K562 (cell line): ENCODE measurements at regions not wholly inside any gene's neighbourhood (a gene's known extent, or its start where the extent isn't known, plus 50 kb on each side); places are given as distances from the start of the nearest gene placed in this dataset.

Experiments
- ATAC-seq: fragments of 200-7000 bp; cut with Tn5 transposase; 3 replicates; pipeline ENCODE4 v1.9.1; 2020; ENCODE audit warnings: moderate library complexity
- BruUV-seq: library from RNA; stranded (reverse); fragments of 400-500 nt; replicated peaks from 2 replicates; lab custom pipeline; 2021; lab: Mats Ljungman, UMichigan
- CTCF ChIA-PET: fragments of 300-600 bp; formaldehyde crosslinking; extraction: SDS; loops from one replicate; lab custom pipeline; 2021; ENCODE audit warnings: low intra/inter-chr PET ratio; lab: Yijun Ruan, JAX
- POLR2A ChIA-PET: fragments of 300-600, 350-650 bp; sonication (Branson Sonifier 250); formaldehyde crosslinking; extraction: SDS; loops from one replicate; lab custom pipeline; 2021; ENCODE audit warnings: antibody characterized with exemption, inconsistent platforms; lab: Yijun Ruan, JAX
- DNase-seq, 4 experiments: peaks; one replicate each; pipeline versions ENCODE4 v3.0.0 to v3.0.0-alpha.2; 2011 to 2018; ENCODE audit warnings: low spot score in 3 of 4, mixed read lengths in 3 of 4; ENCODE audit errors: extremely low read depth in 1 of 4
- FAIRE-seq: peaks from 2 replicates; lab custom pipeline; 2011; peaks lifted over from hg19 to GRCh38; lab: Jason Lieb, UNC
- H2AFZ ChIP-seq: 2 replicates; pipeline ENCODE4 v1.6.0; 2011; ENCODE audit warnings: low read depth, low read length, control low read depth, inconsistent platforms
- H3K27ac ChIP-seq: fragments of 200-600 bp; 3 replicates; pipeline ENCODE4 v1.8.0; 2011; ENCODE audit warnings: low read depth, mild to moderate bottlenecking, control low read depth, inconsistent platforms, low read length, moderate library complexity, mixed read lengths; ENCODE audit errors: extremely low read depth
- H3K27me3 ChIP-seq, 2 experiments: fragments of 300-600 bp in 1 of 2; 2 replicates in 1 of 2; 3 replicates in 1 of 2; pipeline versions ENCODE4 v1.6.0 to v1.8.0; 2011; ENCODE audit warnings: inconsistent platforms in 2 of 2, low read length in 2 of 2, mild to moderate bottlenecking in 1 of 2, mixed read lengths in 1 of 2, moderate library complexity in 1 of 2; ENCODE audit not compliant: control insufficient read depth in 2 of 2, insufficient read depth in 2 of 2
- H3K36me3 ChIP-seq: fragments of 300-600 bp; 3 replicates; pipeline ENCODE4 v1.8.0; 2011; ENCODE audit warnings: mild to moderate bottlenecking, low read length, inconsistent platforms; ENCODE audit not compliant: control insufficient read depth, insufficient read depth
- H3K4me1 ChIP-seq, 2 experiments: fragments of 200-600 bp in 1 of 2; replicated peaks in 1 of 2; 2 replicates in 1 of 2; 3 replicates in 1 of 2; pipeline versions ENCODE4 v1.5.1 to v1.8.0; 2011; ENCODE audit warnings: inconsistent platforms in 2 of 2, low read length in 2 of 2, mild to moderate bottlenecking in 1 of 2, mixed read lengths in 1 of 2, moderate library complexity in 1 of 2; ENCODE audit not compliant: control insufficient read depth in 2 of 2, insufficient read depth in 2 of 2
- H3K4me2 ChIP-seq: 2 replicates; pipeline ENCODE4 v1.6.1; 2011; ENCODE audit warnings: low read length, control low read depth, inconsistent platforms, mixed read lengths; ENCODE audit not compliant: insufficient read depth
- H3K4me3 ChIP-seq: fragments of 200-600 bp; sonication (generic), shearing (Covaris generic); 2 replicates; pipeline ENCODE4 v1.5.1; 2016; ENCODE audit warnings: control low read depth, inconsistent platforms
- H3K79me2 ChIP-seq: fragments of 200-600 bp; 3 replicates; pipeline ENCODE4 v1.8.0; 2011; ENCODE audit warnings: low read length, inconsistent platforms; ENCODE audit not compliant: control insufficient read depth, insufficient read depth
- H3K9ac ChIP-seq, 2 experiments: 2 replicates each; pipeline versions ENCODE4 v1.6.0 to v1.6.1; 2011; ENCODE audit warnings: low read depth in 2 of 2, low read length in 2 of 2, control low read depth in 1 of 2, inconsistent platforms in 1 of 2, mild to moderate bottlenecking in 1 of 2, mixed read lengths in 1 of 2; ENCODE audit not compliant: insufficient read depth in 1 of 2
- H3K9me1 ChIP-seq: one replicate; pipeline ENCODE4 v1.6.0; 2011; ENCODE audit warnings: inconsistent platforms, mild to moderate bottlenecking, low read length, moderate library complexity; ENCODE audit not compliant: control insufficient read depth, insufficient read depth
- H3K9me3 ChIP-seq: replicated peaks from 2 replicates; pipeline ENCODE4 v1.5.1; 2011; ENCODE audit warnings: low read depth, low read length, inconsistent platforms; ENCODE audit not compliant: control insufficient read depth, insufficient read depth
- H4K20me1 ChIP-seq: replicated peaks from 2 replicates; pipeline ENCODE4 v1.6.1; 2011; ENCODE audit warnings: low read length, inconsistent platforms, mixed read lengths; ENCODE audit not compliant: control insufficient read depth, insufficient read depth
- ERF ChIP-seq: fragments of 450-650 bp; formaldehyde crosslinking; IDR thresholded peaks from 2 replicates; pipeline ENCODE4 v1.4.0; 2020; ENCODE audit warnings: mild to moderate bottlenecking, mixed read lengths
- MAFG ChIP-seq: fragments of 450-650 bp; conservative IDR thresholded peaks from 2 replicates; pipeline ENCODE4 v1.6.1; 2016; ENCODE audit warnings: missing genetic modification characterization, missing compliant biosample characterization
- NCOA4 ChIP-seq: fragments of 450-650 bp; IDR thresholded peaks from 2 replicates; pipeline ENCODE4 v1.6.1; 2018; ENCODE audit warnings: mild to moderate bottlenecking; ENCODE audit not compliant: partially characterized antibody
- NFIC ChIP-seq: fragments of 450-650 bp; IDR thresholded peaks from 2 replicates; pipeline ENCODE4 v1.6.1; 2017; ENCODE audit warnings: mild to moderate bottlenecking, inconsistent platforms
- PTRF ChIP-seq: fragments of 450-650 bp; IDR thresholded peaks from 2 replicates; pipeline ENCODE4 v1.6.1; 2016; ENCODE audit warnings: mild to moderate bottlenecking, missing genetic modification characterization, missing compliant biosample characterization
- SMC3 ChIP-seq: conservative IDR thresholded peaks from 2 replicates; pipeline ENCODE4 v1.6.1; 2011; ENCODE audit warnings: low read depth, low read length, improper control_type of control experiment; ENCODE audit not compliant: insufficient read depth
- SRSF9 ChIP-seq: fragments of 200-400 bp; formaldehyde crosslinking; IDR thresholded peaks from 2 replicates; pipeline ENCODE4 v1.6.1; 2017; ENCODE audit warnings: low read depth, low read length, borderline replicate concordance
- WGBS: fragments of 100-300 bp; shearing (Covaris generic); methylation state at CpG from one replicate; pipeline ENCODE4 v1.1.6; 2016; ENCODE audit warnings: low coverage, mixed read lengths; ENCODE audit not compliant: insufficient coverage; ENCODE audit errors: missing lambda C conversion rate; 5-methylcytosine and 5-hydroxymethylcytosine counted together
- in situ Hi-C: fragments of 300-500 bp; cut with MboI; formaldehyde crosslinking; loops from 4 replicates; pipeline ENCODE4 v1.15.0; 2018; ENCODE audit warnings: inconsistent platforms, mixed read lengths
- intact Hi-C: fragments of 100-400 bp; cut with micrococcal nuclease; formaldehyde crosslinking; loops from 2 replicates; pipeline ENCODE4 v1.14.2; 2022
- TF ChIP-seq, protein P1 (sequence below): fragments of 250-450 bp; sonication (Bioruptor Pico); IDR thresholded peaks from 2 replicates; pipeline ENCODE4 v1.5.0; 2020; ENCODE audit warnings: mild to moderate bottlenecking
- TF ChIP-seq, protein P2 (sequence below): fragments of 150-350 bp; IDR thresholded peaks from 2 replicates; pipeline ENCODE4 v1.6.1; 2014; ENCODE audit warnings: low read depth, mild to moderate bottlenecking, low read length, borderline replicate concordance
- TF ChIP-seq, protein P3 (sequence below): sonication (generic); formaldehyde crosslinking; IDR thresholded peaks from 2 replicates; pipeline ENCODE4 v1.8.1; 2023; ENCODE audit warnings: missing genetic modification reagents, mild to moderate bottlenecking, borderline replicate concordance

DNA sequence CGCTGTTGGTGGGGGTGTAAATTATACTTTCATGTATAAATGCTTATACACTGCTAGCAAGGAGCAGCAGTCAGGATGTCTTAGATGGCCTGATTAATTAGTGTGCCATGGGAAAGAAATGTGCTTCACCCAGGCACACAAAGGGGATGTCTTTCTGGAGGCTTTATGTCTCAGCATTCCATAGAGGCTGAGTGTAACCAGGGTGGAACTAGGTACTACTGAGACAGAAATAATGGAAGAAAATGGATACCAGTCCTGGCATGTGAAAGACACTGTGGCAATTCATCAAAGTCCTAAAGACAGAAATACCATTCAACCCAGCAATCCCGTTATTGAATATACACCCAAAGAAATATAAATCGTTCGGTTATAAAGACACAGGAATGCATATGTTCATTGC lies 52.5 kb downstream of the PF4 start:
- no peak overlapping the region for H3K9ac ChIP-seq
- CTCF ChIA-PET = no interaction called here
- H2AFZ ChIP-seq = no peak overlapping the region
- H3K4me1 ChIP-seq = no peaks in the 10 kb centered on the region
- H3K4me2 ChIP-seq = no peak overlapping the region
- no peaks in the 10 kb centered on the region for H4K20me1 ChIP-seq
- POLR2A ChIA-PET = interaction anchor here (1.4 kb wide), 1 partner anchor 9 kb away, joined by 4 read pairs; no protein-coding TSS in a partner anchor
- no peak for ATAC-seq
- no peak for FAIRE-seq
- H3K9me1 ChIP-seq = no peaks in the 10 kb centered on the region
- no peaks in the 10 kb centered on the region for H3K36me3 ChIP-seq
- no peaks in the 10 kb centered on the region for H3K9me3 ChIP-seq
- no peak overlapping the region for H3K4me3 ChIP-seq
- H3K27me3 ChIP-seq = no peaks in the 10 kb centered on the region
- 64% methylated on average over 4 of the region's 4 CpGs for WGBS
- in situ Hi-C loops (no loop called here), intact Hi-C loops (no loop called here)
- no TSS peak for BruUV-seq
- no peaks in the 10 kb centered on the region for H3K79me2 ChIP-seq
- DNase-seq = no peak
- no peak overlapping the region for H3K27ac ChIP-seq
- no peak for TF ChIP-seq NFIC
- no peak for TF ChIP-seq SRSF9
- no peak for TF ChIP-seq ERF (CRISPR knock-in tag)
- TF ChIP-seq, protein P1, sequence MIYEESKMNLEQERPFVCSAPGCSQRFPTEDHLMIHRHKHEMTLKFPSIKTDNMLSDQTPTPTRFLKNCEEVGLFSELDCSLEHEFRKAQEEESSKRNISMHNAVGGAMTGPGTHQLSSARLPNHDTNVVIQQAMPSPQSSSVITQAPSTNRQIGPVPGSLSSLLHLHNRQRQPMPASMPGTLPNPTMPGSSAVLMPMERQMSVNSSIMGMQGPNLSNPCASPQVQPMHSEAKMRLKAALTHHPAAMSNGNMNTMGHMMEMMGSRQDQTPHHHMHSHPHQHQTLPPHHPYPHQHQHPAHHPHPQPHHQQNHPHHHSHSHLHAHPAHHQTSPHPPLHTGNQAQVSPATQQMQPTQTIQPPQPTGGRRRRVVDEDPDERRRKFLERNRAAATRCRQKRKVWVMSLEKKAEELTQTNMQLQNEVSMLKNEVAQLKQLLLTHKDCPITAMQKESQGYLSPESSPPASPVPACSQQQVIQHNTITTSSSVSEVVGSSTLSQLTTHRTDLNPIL (CRISPR knock-in tag) = no peak
- no peak for TF ChIP-seq SMC3
- TF ChIP-seq, protein P2, sequence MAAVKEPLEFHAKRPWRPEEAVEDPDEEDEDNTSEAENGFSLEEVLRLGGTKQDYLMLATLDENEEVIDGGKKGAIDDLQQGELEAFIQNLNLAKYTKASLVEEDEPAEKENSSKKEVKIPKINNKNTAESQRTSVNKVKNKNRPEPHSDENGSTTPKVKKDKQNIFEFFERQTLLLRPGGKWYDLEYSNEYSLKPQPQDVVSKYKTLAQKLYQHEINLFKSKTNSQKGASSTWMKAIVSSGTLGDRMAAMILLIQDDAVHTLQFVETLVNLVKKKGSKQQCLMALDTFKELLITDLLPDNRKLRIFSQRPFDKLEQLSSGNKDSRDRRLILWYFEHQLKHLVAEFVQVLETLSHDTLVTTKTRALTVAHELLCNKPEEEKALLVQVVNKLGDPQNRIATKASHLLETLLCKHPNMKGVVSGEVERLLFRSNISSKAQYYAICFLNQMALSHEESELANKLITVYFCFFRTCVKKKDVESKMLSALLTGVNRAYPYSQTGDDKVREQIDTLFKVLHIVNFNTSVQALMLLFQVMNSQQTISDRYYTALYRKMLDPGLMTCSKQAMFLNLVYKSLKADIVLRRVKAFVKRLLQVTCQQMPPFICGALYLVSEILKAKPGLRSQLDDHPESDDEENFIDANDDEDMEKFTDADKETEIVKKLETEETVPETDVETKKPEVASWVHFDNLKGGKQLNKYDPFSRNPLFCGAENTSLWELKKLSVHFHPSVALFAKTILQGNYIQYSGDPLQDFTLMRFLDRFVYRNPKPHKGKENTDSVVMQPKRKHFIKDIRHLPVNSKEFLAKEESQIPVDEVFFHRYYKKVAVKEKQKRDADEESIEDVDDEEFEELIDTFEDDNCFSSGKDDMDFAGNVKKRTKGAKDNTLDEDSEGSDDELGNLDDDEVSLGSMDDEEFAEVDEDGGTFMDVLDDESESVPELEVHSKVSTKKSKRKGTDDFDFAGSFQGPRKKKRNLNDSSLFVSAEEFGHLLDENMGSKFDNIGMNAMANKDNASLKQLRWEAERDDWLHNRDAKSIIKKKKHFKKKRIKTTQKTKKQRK = no peak
- no peak for TF ChIP-seq NCOA4
- no peak for TF ChIP-seq MAFG
- TF ChIP-seq, protein P3, sequence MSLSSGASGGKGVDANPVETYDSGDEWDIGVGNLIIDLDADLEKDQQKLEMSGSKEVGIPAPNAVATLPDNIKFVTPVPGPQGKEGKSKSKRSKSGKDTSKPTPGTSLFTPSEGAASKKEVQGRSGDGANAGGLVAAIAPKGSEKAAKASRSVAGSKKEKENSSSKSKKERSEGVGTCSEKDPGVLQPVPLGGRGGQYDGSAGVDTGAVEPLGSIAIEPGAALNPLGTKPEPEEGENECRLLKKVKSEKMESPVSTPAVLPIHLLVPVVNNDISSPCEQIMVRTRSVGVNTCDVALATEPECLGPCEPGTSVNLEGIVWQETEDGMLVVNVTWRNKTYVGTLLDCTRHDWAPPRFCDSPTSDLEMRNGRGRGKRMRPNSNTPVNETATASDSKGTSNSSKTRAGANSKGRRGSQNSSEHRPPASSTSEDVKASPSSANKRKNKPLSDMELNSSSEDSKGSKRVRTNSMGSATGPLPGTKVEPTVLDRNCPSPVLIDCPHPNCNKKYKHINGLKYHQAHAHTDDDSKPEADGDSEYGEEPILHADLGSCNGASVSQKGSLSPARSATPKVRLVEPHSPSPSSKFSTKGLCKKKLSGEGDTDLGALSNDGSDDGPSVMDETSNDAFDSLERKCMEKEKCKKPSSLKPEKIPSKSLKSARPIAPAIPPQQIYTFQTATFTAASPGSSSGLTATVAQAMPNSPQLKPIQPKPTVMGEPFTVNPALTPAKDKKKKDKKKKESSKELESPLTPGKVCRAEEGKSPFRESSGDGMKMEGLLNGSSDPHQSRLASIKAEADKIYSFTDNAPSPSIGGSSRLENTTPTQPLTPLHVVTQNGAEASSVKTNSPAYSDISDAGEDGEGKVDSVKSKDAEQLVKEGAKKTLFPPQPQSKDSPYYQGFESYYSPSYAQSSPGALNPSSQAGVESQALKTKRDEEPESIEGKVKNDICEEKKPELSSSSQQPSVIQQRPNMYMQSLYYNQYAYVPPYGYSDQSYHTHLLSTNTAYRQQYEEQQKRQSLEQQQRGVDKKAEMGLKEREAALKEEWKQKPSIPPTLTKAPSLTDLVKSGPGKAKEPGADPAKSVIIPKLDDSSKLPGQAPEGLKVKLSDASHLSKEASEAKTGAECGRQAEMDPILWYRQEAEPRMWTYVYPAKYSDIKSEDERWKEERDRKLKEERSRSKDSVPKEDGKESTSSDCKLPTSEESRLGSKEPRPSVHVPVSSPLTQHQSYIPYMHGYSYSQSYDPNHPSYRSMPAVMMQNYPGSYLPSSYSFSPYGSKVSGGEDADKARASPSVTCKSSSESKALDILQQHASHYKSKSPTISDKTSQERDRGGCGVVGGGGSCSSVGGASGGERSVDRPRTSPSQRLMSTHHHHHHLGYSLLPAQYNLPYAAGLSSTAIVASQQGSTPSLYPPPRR = no peak
- TF ChIP-seq PTRF = no peak
